ENCODE measurements at regions not wholly inside any gene's neighbourhood (a gene's known extent, or its start where the extent isn't known, plus 50 kb on each side); places are given as distances from the start of the nearest gene placed in this dataset.

DNA sequence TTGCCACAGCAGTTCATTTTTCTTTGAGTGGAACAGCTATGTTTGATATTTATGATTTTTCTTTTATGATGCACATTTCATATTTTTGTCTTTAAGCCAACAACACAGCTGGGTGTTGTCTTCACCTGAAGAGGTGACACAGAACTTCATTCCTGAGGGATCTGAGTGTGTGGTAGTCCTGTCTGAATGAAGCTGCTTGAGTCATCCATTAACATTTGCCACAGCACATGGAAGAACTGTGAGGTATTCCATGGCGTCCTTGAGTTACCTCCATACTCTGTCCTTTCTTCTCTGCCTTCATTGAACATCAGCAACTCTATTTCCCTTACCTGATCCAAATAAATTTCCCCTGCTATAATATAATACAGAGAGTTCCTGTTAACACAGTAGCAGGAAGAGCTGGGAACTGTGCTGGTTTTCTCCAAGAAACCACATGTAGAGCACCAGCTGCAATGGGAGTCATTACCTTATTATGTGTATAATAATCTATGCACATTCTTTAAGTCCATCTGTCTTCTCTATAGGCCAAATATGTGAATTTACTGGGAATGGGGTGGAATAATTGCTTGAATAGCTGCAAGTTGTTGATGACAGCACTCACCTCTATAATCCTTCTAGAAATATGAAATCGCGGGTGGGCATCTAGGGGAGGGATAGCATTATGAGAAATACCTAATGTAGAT, 72.4 kb upstream of the TAC1 start:
- Histone ChIP-seq H3K27me3 (ENCODE audit: control insufficient read depth in 2 of 2, insufficient read depth in 2 of 2, low read length in 2 of 2) (no peaks in the 10 kb centered on the region), H3K4me2 (replicated peaks; ENCODE audit: extremely low read depth, low read length, poor library complexity, severe bottlenecking) (no peak overlapping the region), H3K4me3 (replicated peaks in 1 of 3; ENCODE audit: low read depth in 2 of 3, low read length in 3 of 3) (no peak overlapping the region), H3K27ac (ENCODE audit: low read depth in 1 of 2, low read length in 2 of 2) (no peak overlapping the region), H3K4me1 (ENCODE audit: control insufficient read depth in 1 of 2, insufficient read depth in 2 of 2, low read length in 2 of 2) (no peaks in the 10 kb centered on the region), H3K79me2 (ENCODE audit: insufficient read depth, low read length) (no peaks in the 10 kb centered on the region), H3K36me3 (replicated peaks in 1 of 2; ENCODE audit: control insufficient read depth in 1 of 2, insufficient read depth in 2 of 2, low read length in 2 of 2) (no peaks in the 10 kb centered on the region), H4K20me1 (ENCODE audit: insufficient read depth, low read length) (no peaks in the 10 kb centered on the region), H3K9ac (ENCODE audit: insufficient read depth, low read length, poor library complexity, severe bottlenecking) (no peak overlapping the region), H3K9me3 (replicated peaks in 1 of 2; ENCODE audit: control insufficient read depth in 1 of 2, insufficient read depth in 1 of 2, low read length in 2 of 2) (no peaks in the 10 kb centered on the region), H2AFZ (ENCODE audit: insufficient read depth, low read depth, low read length, poor library complexity, severe bottlenecking) (no peak overlapping the region)
- no peaks in the 10 kb centered on the region for H3K9me3 Mint-ChIP-seq
- WGBS (ENCODE audit: insufficient coverage) = no CpG with 5 or more reads among the region's 3 CpGs
- intact Hi-C loops (cut with micrococcal nuclease) = no loop called here
- DNase-seq = no peak
- TF ChIP-seq, protein P1, sequence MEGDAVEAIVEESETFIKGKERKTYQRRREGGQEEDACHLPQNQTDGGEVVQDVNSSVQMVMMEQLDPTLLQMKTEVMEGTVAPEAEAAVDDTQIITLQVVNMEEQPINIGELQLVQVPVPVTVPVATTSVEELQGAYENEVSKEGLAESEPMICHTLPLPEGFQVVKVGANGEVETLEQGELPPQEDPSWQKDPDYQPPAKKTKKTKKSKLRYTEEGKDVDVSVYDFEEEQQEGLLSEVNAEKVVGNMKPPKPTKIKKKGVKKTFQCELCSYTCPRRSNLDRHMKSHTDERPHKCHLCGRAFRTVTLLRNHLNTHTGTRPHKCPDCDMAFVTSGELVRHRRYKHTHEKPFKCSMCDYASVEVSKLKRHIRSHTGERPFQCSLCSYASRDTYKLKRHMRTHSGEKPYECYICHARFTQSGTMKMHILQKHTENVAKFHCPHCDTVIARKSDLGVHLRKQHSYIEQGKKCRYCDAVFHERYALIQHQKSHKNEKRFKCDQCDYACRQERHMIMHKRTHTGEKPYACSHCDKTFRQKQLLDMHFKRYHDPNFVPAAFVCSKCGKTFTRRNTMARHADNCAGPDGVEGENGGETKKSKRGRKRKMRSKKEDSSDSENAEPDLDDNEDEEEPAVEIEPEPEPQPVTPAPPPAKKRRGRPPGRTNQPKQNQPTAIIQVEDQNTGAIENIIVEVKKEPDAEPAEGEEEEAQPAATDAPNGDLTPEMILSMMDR (IDR thresholded peaks at IDR 0.05) = no peak
- H3K27ac Mint-ChIP-seq = no peak overlapping the region
- H3K4me1 Mint-ChIP-seq = no peaks in the 10 kb centered on the region
- no peaks in the 10 kb centered on the region for H3K36me3 Mint-ChIP-seq
- H3K4me3 Mint-ChIP-seq = no peak overlapping the region
- no peaks in the 10 kb centered on the region for H3K27me3 Mint-ChIP-seq (ENCODE audit: low read depth in 3 of 3)

DNA sequence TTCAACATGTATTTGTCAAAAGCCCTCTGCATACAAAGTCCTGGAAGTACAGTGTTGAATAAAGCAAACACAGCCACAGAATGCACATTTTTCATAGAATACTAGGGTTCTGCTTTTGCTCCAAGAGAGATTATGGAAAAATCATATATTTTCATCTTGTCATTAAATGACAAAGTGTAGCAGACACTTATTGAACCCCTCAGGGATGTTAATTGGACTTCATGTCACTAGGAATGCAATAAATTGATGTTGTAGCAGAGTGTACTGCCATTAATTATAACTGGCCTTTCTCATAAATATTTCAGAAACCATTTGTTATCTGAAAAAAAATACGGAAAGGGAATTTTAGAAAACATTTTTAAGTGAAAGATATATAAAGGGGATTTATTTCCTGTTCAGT, 64.5 kb upstream of the TAC1 start:
- H3K27ac ChIP-seq (ENCODE audit: low read depth in 1 of 2, low read length in 2 of 2) = no peak overlapping the region
- H3K4me2 ChIP-seq (replicated peaks; ENCODE audit: extremely low read depth, low read length, poor library complexity, severe bottlenecking) = no peak overlapping the region
- H4K20me1 ChIP-seq (ENCODE audit: insufficient read depth, low read length) = no peaks in the 10 kb centered on the region
- no peaks in the 10 kb centered on the region for H3K27me3 ChIP-seq (ENCODE audit: control insufficient read depth in 2 of 2, insufficient read depth in 2 of 2, low read length in 2 of 2)
- DNase-seq = no peak
- Mint-ChIP-seq H3K4me1 (no peaks in the 10 kb centered on the region), H3K9me3 (peaks cover 0 to 2% (median 0%) of the 10 kb centered on the region in 7 donors), H3K4me3 (no peak overlapping the region), H3K36me3 (no peaks in the 10 kb centered on the region), H3K27ac (no peak overlapping the region), H3K27me3 (ENCODE audit: low read depth in 3 of 3) (peaks cover 0 to 3% (median 2%) of the 10 kb centered on the region in 3 donors)
- TF ChIP-seq, protein P1 (IDR thresholded peaks at IDR 0.05) = no peak
- intact Hi-C loops (cut with micrococcal nuclease) = no loop called here
- no peak overlapping the region for H3K4me3 ChIP-seq (replicated peaks in 1 of 3; ENCODE audit: low read depth in 2 of 3, low read length in 3 of 3)
- H3K4me1 ChIP-seq (ENCODE audit: control insufficient read depth in 1 of 2, insufficient read depth in 2 of 2, low read length in 2 of 2) = no peaks in the 10 kb centered on the region
- no peak overlapping the region for H2AFZ ChIP-seq (ENCODE audit: insufficient read depth, low read depth, low read length, poor library complexity, severe bottlenecking)
- H3K79me2 ChIP-seq (ENCODE audit: insufficient read depth, low read length) = no peaks in the 10 kb centered on the region
- no peaks in the 10 kb centered on the region for H3K9me3 ChIP-seq (replicated peaks in 1 of 2; ENCODE audit: control insufficient read depth in 1 of 2, insufficient read depth in 1 of 2, low read length in 2 of 2)
- H3K36me3 ChIP-seq (replicated peaks in 1 of 2; ENCODE audit: control insufficient read depth in 1 of 2, insufficient read depth in 2 of 2, low read length in 2 of 2) = no peaks in the 10 kb centered on the region
- WGBS (ENCODE audit: insufficient coverage) = no CpG with 5 or more reads among the region's 1 CpG
- H3K9ac ChIP-seq (ENCODE audit: insufficient read depth, low read length, poor library complexity, severe bottlenecking) = no peak overlapping the region

Measured in CD14-positive monocyte (primary cell).